HEK293 (cell line): ENCODE measurements at regions not wholly inside any gene's neighbourhood (a gene's known extent, or its start where the extent isn't known, plus 50 kb on each side); places are given as distances from the start of the nearest gene placed in this dataset.

Source experiments
- BCL11A ChIP-seq: fragments of 450-650 bp; formaldehyde crosslinking; IDR thresholded peaks from 2 replicates; pipeline ENCODE4 v1.5.1; 2016; ENCODE audit warnings: low read depth, missing biosample characterization, missing genetic modification characterization
- CTCF ChIP-seq: fragments of 450-650 bp; formaldehyde crosslinking; IDR thresholded peaks from 2 replicates; pipeline ENCODE4 v1.5.1; 2016; ENCODE audit warnings: missing biosample characterization, missing genetic modification characterization
- ZNF24 ChIP-seq: fragments of 450-650 bp; formaldehyde crosslinking; IDR thresholded peaks from 2 replicates; pipeline ENCODE4 v1.5.1; 2016; ENCODE audit warnings: missing biosample characterization, missing genetic modification characterization
- ZNF248 ChIP-seq: fragments of 450-650 bp; formaldehyde crosslinking; IDR thresholded peaks from 2 replicates; pipeline ENCODE4 v1.5.1; 2017; ENCODE audit warnings: missing biosample characterization, missing genetic modification characterization
- ZNF311 ChIP-seq: fragments of 450-650 bp; formaldehyde crosslinking; IDR thresholded peaks from 2 replicates; pipeline ENCODE4 v1.5.1; 2017; ENCODE audit warnings: missing biosample characterization, missing genetic modification characterization, borderline replicate concordance
- ZNF37A ChIP-seq: fragments of 450-650 bp; IDR thresholded peaks from 2 replicates; pipeline ENCODE4 v1.5.1; 2018; ENCODE audit warnings: missing biosample characterization, missing genetic modification characterization
- ZNF423 ChIP-seq: fragments of 450-650 bp; formaldehyde crosslinking; IDR thresholded peaks from 2 replicates; pipeline ENCODE4 v1.5.1; 2016; ENCODE audit warnings: missing biosample characterization, missing genetic modification characterization
- ZNF626 ChIP-seq: fragments of 450-650 bp; sonication (Bioruptor Pico); formaldehyde crosslinking; IDR thresholded peaks from 2 replicates; pipeline ENCODE4 v1.5.1; 2018; ENCODE audit warnings: missing biosample characterization, missing genetic modification characterization, inconsistent platforms
- TF ChIP-seq, protein P1 (sequence below): fragments of 450-650 bp; formaldehyde crosslinking; IDR thresholded peaks from 2 replicates; pipeline ENCODE4 v1.5.1; 2016; ENCODE audit warnings: missing biosample characterization, missing genetic modification characterization

- TF ChIP-seq ZNF311 (tag by site-specific recombination) (no peak), BCL11A (tag by site-specific recombination) (no peak), ZNF423 (no peak), ZNF24 (tag by site-specific recombination) (no peak), CTCF (tag by site-specific recombination) (no peak), ZNF626 (no peak), ZNF248 (no peak), ZNF37A (tag by site-specific recombination) (no peak)
- TF ChIP-seq, protein P1, sequence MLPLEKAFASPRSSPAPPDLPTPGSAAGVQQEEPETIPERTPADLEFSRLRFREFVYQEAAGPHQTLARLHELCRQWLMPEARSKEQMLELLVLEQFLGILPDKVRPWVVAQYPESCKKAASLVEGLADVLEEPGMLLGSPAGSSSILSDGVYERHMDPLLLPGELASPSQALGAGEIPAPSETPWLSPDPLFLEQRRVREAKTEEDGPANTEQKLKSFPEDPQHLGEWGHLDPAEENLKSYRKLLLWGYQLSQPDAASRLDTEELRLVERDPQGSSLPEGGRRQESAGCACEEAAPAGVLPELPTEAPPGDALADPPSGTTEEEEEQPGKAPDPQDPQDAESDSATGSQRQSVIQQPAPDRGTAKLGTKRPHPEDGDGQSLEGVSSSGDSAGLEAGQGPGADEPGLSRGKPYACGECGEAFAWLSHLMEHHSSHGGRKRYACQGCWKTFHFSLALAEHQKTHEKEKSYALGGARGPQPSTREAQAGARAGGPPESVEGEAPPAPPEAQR (tag by site-specific recombination): no peak
Observed at GRCh38 chrX:1102786-1103185, 109.7 kb downstream of the CRLF2 start.
